HCT116 (cell line): ENCODE measurements at regions not wholly inside any gene's neighbourhood (a gene's known extent, or its start where the extent isn't known, plus 50 kb on each side); places are given as distances from the start of the nearest gene placed in this dataset.

Experiments used
- ATAC-seq: fragments of 200-7000 bp; cut with Tn5 transposase; 2 replicates; pipeline ENCODE4 v1.9.1; 2020; ENCODE audit warnings: mild to moderate bottlenecking, moderate library complexity
- BruUV-seq: library from RNA; stranded (reverse); fragments of 400-500 nt; replicated peaks from 2 replicates; lab custom pipeline; 2021; lab: Mats Ljungman, UMichigan
- CTCF ChIA-PET: fragments of 300-600 bp; sonication (Branson Sonifier 250); formaldehyde crosslinking; loops from one replicate; lab custom pipeline; 2021; ENCODE audit warnings: antibody characterized with exemption; lab: Charles Lee
- POLR2A ChIA-PET: fragments of 300-600, 350-600 bp; sonication (Branson Sonifier 250); formaldehyde crosslinking; loops from one replicate; lab custom pipeline; 2021; ENCODE audit warnings: antibody characterized with exemption; lab: Charles Lee
- RAD21 ChIA-PET, 2 experiments: fragments of 300-600 bp; sonication (Branson Sonifier 250); formaldehyde crosslinking; loops; one replicate each; lab custom pipeline; 2023; ENCODE audit warnings: low total read pairs in 2 of 2; ENCODE audit not compliant: uncharacterized antibody in 2 of 2, unreplicated experiment in 2 of 2, low non-redundant PET in 1 of 2; lab: Charles Lee
- DNase-seq: peaks from one replicate; pipeline ENCODE4 v3.0.0-alpha.2; 2010; ENCODE audit warnings: low read depth, low spot score
- H2AFZ ChIP-seq: fragments of 200-600 bp; shearing (Covaris generic), sonication (generic); 2 replicates; pipeline ENCODE4 v1.6.1; 2017; ENCODE audit warnings: low read depth, mixed run types, mixed read lengths, antibody characterized with exemption, low read length; ENCODE audit not compliant: poor library complexity, severe bottlenecking
- H3K27ac ChIP-seq: 2 replicates; pipeline ENCODE4 v1.5.1; 2012; ENCODE audit warnings: low read depth, low read length
- H3K27me3 ChIP-seq: fragments of 200-600 bp; sonication (generic); 2 replicates; pipeline ENCODE4 v1.6.1; 2016; ENCODE audit warnings: mixed run types, low read length, mixed read lengths; ENCODE audit not compliant: insufficient read depth
- H3K36me3 ChIP-seq, 2 experiments: fragments of 200-500 bp in 1 of 2; fragments of 200-600 bp in 1 of 2; sonication (Bioruptor generic) in 1 of 2; sonication (generic) in 1 of 2; 2 replicates each; pipeline versions ENCODE4 v1.5.1 to v1.6.1; 2014 to 2016; ENCODE audit warnings: low read length in 2 of 2, inconsistent platforms in 1 of 2, mixed read lengths in 1 of 2, mixed run types in 1 of 2; ENCODE audit not compliant: insufficient read depth in 2 of 2, control insufficient read depth in 1 of 2
- H3K4me1 ChIP-seq, 2 experiments: fragments of 200-600 bp in 1 of 2; sonication (generic) in 1 of 2; 2 replicates each; pipeline versions ENCODE4 v1.5.1 to v1.6.1; 2012 to 2017; ENCODE audit warnings: low read length in 2 of 2, inconsistent platforms in 1 of 2, mild to moderate bottlenecking in 1 of 2, mixed read lengths in 1 of 2, mixed run types in 1 of 2, moderate library complexity in 1 of 2; ENCODE audit not compliant: insufficient read depth in 2 of 2, control insufficient read depth in 1 of 2
- H3K4me2 ChIP-seq: fragments of 200-600 bp; sonication (generic); 2 replicates; pipeline ENCODE4 v1.6.1; 2017; ENCODE audit warnings: mixed run types, low read length, mixed read lengths
- H3K4me3 ChIP-seq, 2 experiments: fragments of 200-600 bp in 1 of 2; sonication (generic) in 1 of 2; replicated peaks in 1 of 2; 2 replicates each; pipeline ENCODE4 v1.5.1; 2011 to 2016; ENCODE audit warnings: low read length in 2 of 2, control low read depth in 1 of 2, low read depth in 1 of 2, mild to moderate bottlenecking in 1 of 2, mixed read lengths in 1 of 2, mixed run types in 1 of 2
- H3K79me2 ChIP-seq: fragments of 200-600 bp; sonication (generic); 2 replicates; pipeline ENCODE4 v1.6.1; 2017; ENCODE audit warnings: mild to moderate bottlenecking, mixed run types, low read length, moderate library complexity, mixed read lengths; ENCODE audit not compliant: insufficient read depth
- H3K9ac ChIP-seq: fragments of 200-600 bp; sonication (generic); 2 replicates; pipeline ENCODE4 v1.6.1; 2016; ENCODE audit warnings: low read length, mixed read lengths
- H3K9me2 ChIP-seq: fragments of 200-600 bp; sonication (generic), shearing (Covaris generic); 2 replicates; pipeline ENCODE4 v1.6.1; 2017; ENCODE audit warnings: mixed run types, mild to moderate bottlenecking, moderate library complexity; ENCODE audit not compliant: insufficient read depth
- H3K9me3 ChIP-seq, 2 experiments: fragments of 200-500 bp in 1 of 2; fragments of 200-600 bp in 1 of 2; sonication (Bioruptor generic) in 1 of 2; sonication (generic) in 1 of 2; 2 replicates each; pipeline ENCODE4 v1.6.1; 2014 to 2017; ENCODE audit warnings: low read length in 2 of 2, mixed read lengths in 2 of 2, inconsistent platforms in 1 of 2, low read depth in 1 of 2, mild to moderate bottlenecking in 1 of 2, mixed run types in 1 of 2, moderate library complexity in 1 of 2; ENCODE audit not compliant: control insufficient read depth in 1 of 2, insufficient read depth in 1 of 2
- H4K20me1 ChIP-seq: fragments of 200-600 bp; sonication (generic), shearing (Covaris generic); 2 replicates; pipeline ENCODE4 v1.6.1; 2017; ENCODE audit warnings: mixed run types, mild to moderate bottlenecking, moderate library complexity; ENCODE audit not compliant: insufficient read depth
- CBX3 ChIP-seq: IDR thresholded peaks from 2 replicates; pipeline ENCODE4 v1.6.1; 2012; ENCODE audit warnings: low read depth
- EZH2phosphoT487 ChIP-seq: fragments of 200-600 bp; IDR thresholded peaks from 2 replicates; pipeline ENCODE4 v1.6.1; 2018; ENCODE audit warnings: antibody characterized with exemption, borderline replicate concordance
- FOSL1 ChIP-seq: IDR thresholded peaks from 2 replicates; pipeline ENCODE4 v1.6.1; 2012; ENCODE audit warnings: low read depth
- POLR2A ChIP-seq: IDR thresholded peaks from 2 replicates; pipeline ENCODE4 v1.7.0; 2011; ENCODE audit warnings: borderline replicate concordance; ENCODE audit not compliant: insufficient read depth, insufficient read length; ENCODE audit errors: extremely low read depth
- POLR2AphosphoS5 ChIP-seq: IDR thresholded peaks from 2 replicates; pipeline ENCODE4 v1.6.1; 2011; ENCODE audit warnings: mild to moderate bottlenecking, low read depth, low read length, moderate library complexity
- SIN3A ChIP-seq: IDR thresholded peaks from 2 replicates; pipeline ENCODE4 v1.6.1; 2012; ENCODE audit warnings: low read depth
- SP1 ChIP-seq: IDR thresholded peaks from 2 replicates; pipeline ENCODE4 v1.6.1; 2012; ENCODE audit warnings: low read depth
- SRF ChIP-seq: IDR thresholded peaks from 2 replicates; pipeline ENCODE4 v1.6.1; 2012; ENCODE audit warnings: low read depth
- TCF7L2 ChIP-seq: IDR thresholded peaks from 2 replicates; pipeline ENCODE4 v1.7.0; 2011; ENCODE audit warnings: borderline replicate concordance, inconsistent platforms; ENCODE audit not compliant: insufficient read depth, insufficient read length; ENCODE audit errors: extremely low read depth
- YY1 ChIP-seq: IDR thresholded peaks from 2 replicates; pipeline ENCODE4 v1.6.1; 2011; ENCODE audit warnings: low read length, low read depth, moderate library complexity, mild to moderate bottlenecking; ENCODE audit not compliant: insufficient replicate concordance; ENCODE audit errors: extremely low read depth
- ZBTB33 ChIP-seq: IDR thresholded peaks from 2 replicates; pipeline ENCODE4 v1.6.1; 2011; ENCODE audit warnings: mild to moderate bottlenecking, low read length, moderate library complexity; ENCODE audit not compliant: insufficient replicate concordance; ENCODE audit errors: extremely low read depth
- ZFX ChIP-seq: fragments of 450-650 bp; IDR thresholded peaks from 2 replicates; pipeline ENCODE4 v1.6.1; 2017
- intact Hi-C: fragments of 100-400 bp; cut with micrococcal nuclease; formaldehyde crosslinking; loops from 2 replicates; pipeline ENCODE4 v1.10.0; 2022
- TF ChIP-seq, protein P1 (sequence below), 3 experiments: fragments of 200-600 bp in 1 of 3; sonication (generic) in 1 of 3; IDR thresholded peaks in 2 of 3; conservative IDR thresholded peaks in 1 of 3; 2 replicates each; pipeline ENCODE4 v1.5.1; 2012 to 2017; ENCODE audit warnings: low read depth in 2 of 3, low read length in 2 of 3, antibody characterized with exemption in 1 of 3, borderline replicate concordance in 1 of 3, control low read depth in 1 of 3, mild to moderate bottlenecking in 1 of 3, mixed read lengths in 1 of 3, mixed run types in 1 of 3, moderate library complexity in 1 of 3; ENCODE audit not compliant: insufficient read depth in 1 of 3

GRCh38 chr13:37995092-37995491 is 125.5 kb upstream of the TRPC4 start:
- Histone ChIP-seq H2AFZ (no peak overlapping the region), H3K9ac (no peak overlapping the region), H3K4me2 (no peak overlapping the region), H3K4me1 (no peaks in the 10 kb centered on the region), H3K36me3 (no peaks in the 10 kb centered on the region), H3K4me3 (no peak overlapping the region), H3K27ac (no peak overlapping the region), H3K9me2 (no peaks in the 10 kb centered on the region), H3K9me3 (peaks cover 0 to 19% of the 10 kb centered on the region in 2 experiments; a peak in 2 of 4 replicates), H4K20me1 (no peaks in the 10 kb centered on the region), H3K79me2 (no peaks in the 10 kb centered on the region), H3K27me3 (no peaks in the 10 kb centered on the region)
- TF ChIP-seq POLR2A (no peak), POLR2AphosphoS5 (no peak), SIN3A (no peak), ZFX (no peak), EZH2phosphoT487 (no peak), FOSL1 (no peak), TCF7L2 (no peak), CBX3 (no peak), ZBTB33 (no peak), SP1 (no peak), SRF (no peak), YY1 (no peak)
- TF ChIP-seq, protein P1, sequence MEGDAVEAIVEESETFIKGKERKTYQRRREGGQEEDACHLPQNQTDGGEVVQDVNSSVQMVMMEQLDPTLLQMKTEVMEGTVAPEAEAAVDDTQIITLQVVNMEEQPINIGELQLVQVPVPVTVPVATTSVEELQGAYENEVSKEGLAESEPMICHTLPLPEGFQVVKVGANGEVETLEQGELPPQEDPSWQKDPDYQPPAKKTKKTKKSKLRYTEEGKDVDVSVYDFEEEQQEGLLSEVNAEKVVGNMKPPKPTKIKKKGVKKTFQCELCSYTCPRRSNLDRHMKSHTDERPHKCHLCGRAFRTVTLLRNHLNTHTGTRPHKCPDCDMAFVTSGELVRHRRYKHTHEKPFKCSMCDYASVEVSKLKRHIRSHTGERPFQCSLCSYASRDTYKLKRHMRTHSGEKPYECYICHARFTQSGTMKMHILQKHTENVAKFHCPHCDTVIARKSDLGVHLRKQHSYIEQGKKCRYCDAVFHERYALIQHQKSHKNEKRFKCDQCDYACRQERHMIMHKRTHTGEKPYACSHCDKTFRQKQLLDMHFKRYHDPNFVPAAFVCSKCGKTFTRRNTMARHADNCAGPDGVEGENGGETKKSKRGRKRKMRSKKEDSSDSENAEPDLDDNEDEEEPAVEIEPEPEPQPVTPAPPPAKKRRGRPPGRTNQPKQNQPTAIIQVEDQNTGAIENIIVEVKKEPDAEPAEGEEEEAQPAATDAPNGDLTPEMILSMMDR (IDR thresholded peaks at IDR 0.05 in 2 of 3, conservative IDR thresholded peaks at IDR 0.05 in 1 of 3; ENCODE audit: borderline replicate concordance in 1 of 3, insufficient read depth in 1 of 3, low read depth in 2 of 3, low read length in 2 of 3), result no peak
- ChIA-PET CTCF (no interaction called here), RAD21 (no interaction called here), POLR2A (no interaction called here)
- BruUV-seq, result no TSS peak
- intact Hi-C loops, result no loop called here
- DNase-seq, result no peak
- no peak for ATAC-seq
